HepG2 (cell line): ENCODE measurements at regions not wholly inside any gene's neighbourhood (a gene's known extent, or its start where the extent isn't known, plus 50 kb on each side); places are given as distances from the start of the nearest gene placed in this dataset.

ENCODE experiments used
- ATAC-seq: fragments of 200-7000 bp; cut with Tn5 transposase; 3 replicates; pipeline ENCODE4 v1.9.1; 2020; ENCODE audit warnings: mild to moderate bottlenecking, moderate library complexity
- BruUV-seq: library from RNA; stranded (reverse); fragments of 400-500 nt; replicated peaks from 2 replicates; lab custom pipeline; 2021; lab: Mats Ljungman, UMichigan
- CTCF ChIA-PET: fragments of 300-600 bp; formaldehyde crosslinking; extraction: SDS; loops from one replicate; lab custom pipeline; 2021; ENCODE audit warnings: low total read pairs, inconsistent platforms, low intra/inter-chr PET ratio; lab: Yijun Ruan, JAX
- POLR2A ChIA-PET: fragments of 350-600 bp; sonication (Branson Sonifier 250); formaldehyde crosslinking; loops from one replicate; lab custom pipeline; 2020; ENCODE audit warnings: antibody characterized with exemption, inconsistent platforms; lab: Yijun Ruan, JAX
- DNase-seq: peaks from one replicate; pipeline ENCODE4 v3.0.0-alpha.2; 2015; ENCODE audit warnings: low spot score
- FAIRE-seq: peaks from 3 replicates; lab custom pipeline; 2011; peaks lifted over from hg19 to GRCh38; lab: Jason Lieb, UNC
- H2AFZ ChIP-seq: one replicate; pipeline ENCODE4 v1.6.1; 2011; ENCODE audit warnings: low read length, inconsistent platforms
- H3K27ac ChIP-seq: fragments of 300-600 bp; 3 replicates; pipeline ENCODE4 v1.8.0; 2011; ENCODE audit warnings: mixed run types, mild to moderate bottlenecking, mixed read lengths, low read length, inconsistent platforms; ENCODE audit not compliant: insufficient read depth; ENCODE audit errors: extremely low read length
- H3K27me3 ChIP-seq, 2 experiments: fragments of 200-600 bp in 1 of 2; 2 replicates in 1 of 2; 3 replicates in 1 of 2; pipeline versions ENCODE4 v1.6.0 to v1.8.0; 2011; ENCODE audit warnings: low read length in 2 of 2, mild to moderate bottlenecking in 2 of 2, moderate library complexity in 2 of 2, inconsistent platforms in 1 of 2; ENCODE audit not compliant: insufficient read depth in 2 of 2, control insufficient read depth in 1 of 2
- H3K36me3 ChIP-seq, 2 experiments: fragments of 200-600 bp in 1 of 2; replicated peaks in 1 of 2; 2 replicates in 1 of 2; 3 replicates in 1 of 2; pipeline versions ENCODE4 v1.5.1 to v1.8.0; 2011; ENCODE audit warnings: low read length in 2 of 2, inconsistent platforms in 1 of 2; ENCODE audit not compliant: insufficient read depth in 2 of 2, control insufficient read depth in 1 of 2
- H3K4me1 ChIP-seq: 2 replicates; pipeline ENCODE4 v1.5.1; 2012; ENCODE audit warnings: low read length, inconsistent platforms; ENCODE audit not compliant: insufficient read depth
- H3K4me2 ChIP-seq: 2 replicates; pipeline ENCODE4 v1.6.0; 2011; ENCODE audit warnings: low read depth, low read length, inconsistent platforms
- H3K4me3 ChIP-seq, 3 experiments: fragments of 200-600 bp in 1 of 3; sonication (generic), shearing (Covaris generic) in 1 of 3; replicated peaks in 1 of 3; 2 replicates each; pipeline ENCODE4 v1.5.1; 2011 to 2016; ENCODE audit warnings: low read length in 3 of 3, inconsistent platforms in 2 of 3, low read depth in 2 of 3, mild to moderate bottlenecking in 2 of 3, control low read depth in 1 of 3, mixed read lengths in 1 of 3; ENCODE audit not compliant: insufficient read depth in 1 of 3
- H3K79me2 ChIP-seq: one replicate; pipeline ENCODE4 v1.6.1; 2011; ENCODE audit warnings: low read length, inconsistent platforms; ENCODE audit not compliant: insufficient read depth
- H3K9ac ChIP-seq: 2 replicates; pipeline ENCODE4 v1.6.0; 2011; ENCODE audit warnings: mild to moderate bottlenecking, low read depth, low read length, inconsistent platforms; ENCODE audit not compliant: insufficient read depth
- H3K9me3 ChIP-seq: 2 replicates; pipeline ENCODE4 v1.5.1; 2012; ENCODE audit warnings: mild to moderate bottlenecking, low read length
- H4K20me1 ChIP-seq: 2 replicates; pipeline ENCODE4 v1.6.0; 2011; ENCODE audit warnings: inconsistent platforms, mild to moderate bottlenecking, low read length, moderate library complexity; ENCODE audit not compliant: insufficient read depth
- GATAD2A ChIP-seq: IDR thresholded peaks from 2 replicates; pipeline ENCODE4 v1.6.1; 2016
- GLI4 ChIP-seq: sonication (generic); formaldehyde crosslinking; IDR thresholded peaks from 2 replicates; pipeline ENCODE4 v1.5.1; 2020; ENCODE audit warnings: missing genetic modification reagents, mild to moderate bottlenecking, moderate library complexity, borderline replicate concordance
- HHEX ChIP-seq: IDR thresholded peaks from 2 replicates; pipeline ENCODE4 v1.6.1; 2016; ENCODE audit warnings: control low read depth
- MTF2 ChIP-seq: sonication (generic); formaldehyde crosslinking; IDR thresholded peaks from 2 replicates; pipeline ENCODE4 v1.5.0; 2020; ENCODE audit warnings: missing genetic modification reagents, borderline replicate concordance
- SMARCE1 ChIP-seq: fragments of 450-650 bp; IDR thresholded peaks from 2 replicates; pipeline ENCODE4 v1.6.1; 2017; ENCODE audit warnings: borderline replicate concordance
- TBX3 ChIP-seq: fragments of 450-650 bp; IDR thresholded peaks from 2 replicates; pipeline ENCODE4 v1.6.1; 2017; ENCODE audit warnings: antibody characterized with exemption, mild to moderate bottlenecking, inconsistent platforms, borderline replicate concordance
- TGIF2 ChIP-seq: IDR thresholded peaks from 2 replicates; pipeline ENCODE4 v1.6.1; 2016; ENCODE audit warnings: control low read depth, missing compliant biosample characterization
- ZBTB21 ChIP-seq: sonication (generic); formaldehyde crosslinking; IDR thresholded peaks from 2 replicates; pipeline ENCODE4 v1.4.0; 2020; ENCODE audit warnings: missing genetic modification reagents
- ZFP82 ChIP-seq: sonication (generic); formaldehyde crosslinking; IDR thresholded peaks from 2 replicates; pipeline ENCODE4 v1.5.1; 2020; ENCODE audit warnings: mild to moderate bottlenecking, missing genetic modification reagents, borderline replicate concordance
- ZMAT3 ChIP-seq: sonication (generic); formaldehyde crosslinking; conservative IDR thresholded peaks from 2 replicates; pipeline ENCODE4 v1.7.0; 2021; ENCODE audit warnings: missing genetic modification reagents
- ZNF431 ChIP-seq: sonication (generic); formaldehyde crosslinking; IDR thresholded peaks from 2 replicates; pipeline ENCODE4 v1.9.0; 2022; ENCODE audit warnings: missing genetic modification reagents, low read depth, mild to moderate bottlenecking, borderline replicate concordance
- ZNF660 ChIP-seq: sonication (generic); formaldehyde crosslinking; IDR thresholded peaks from 2 replicates; pipeline ENCODE4 v1.5.1; 2020; ENCODE audit warnings: mild to moderate bottlenecking, low read depth, missing genetic modification reagents, borderline replicate concordance
- ZNF747 ChIP-seq: sonication (generic); formaldehyde crosslinking; IDR thresholded peaks from 2 replicates; pipeline ENCODE4 v1.8.1; 2023; ENCODE audit warnings: missing genetic modification reagents, mild to moderate bottlenecking, borderline replicate concordance
- ZNF761 ChIP-seq: sonication (generic); formaldehyde crosslinking; conservative IDR thresholded peaks from 2 replicates; pipeline ENCODE4 v1.4.0; 2020; ENCODE audit warnings: mild to moderate bottlenecking, missing genetic modification reagents
- WGBS: methylation state at CpG from one replicate; pipeline ENCODE4 v1.1.6; 2017; ENCODE audit warnings: low lambda C conversion rate; 5-methylcytosine and 5-hydroxymethylcytosine counted together
- in situ Hi-C: cut with HindIII; loops from 2 replicates; pipeline ENCODE4 v1.10.0; 2017; ENCODE audit warnings: low pct_unique_long_range_greater_than_20kb; ENCODE audit not compliant: extremely low pct_ligation_motif_present
- intact Hi-C: fragments of 100-400 bp; cut with micrococcal nuclease; formaldehyde crosslinking; loops from one replicate; pipeline ENCODE4 v1.10.0; 2022; ENCODE audit not compliant: unreplicated experiment
- TF ChIP-seq, protein P1 (sequence below): sonication (generic); formaldehyde crosslinking; IDR thresholded peaks from 2 replicates; pipeline ENCODE4 v1.4.0; 2020; ENCODE audit warnings: missing genetic modification reagents
- TF ChIP-seq, protein P2 (sequence below): sonication (generic); formaldehyde crosslinking; IDR thresholded peaks from 2 replicates; pipeline ENCODE4 v1.9.0; 2021; ENCODE audit warnings: missing genetic modification reagents, borderline replicate concordance
- TF ChIP-seq, protein P3 (sequence below): IDR thresholded peaks from 2 replicates; pipeline ENCODE4 v1.6.1; 2016

DNA sequence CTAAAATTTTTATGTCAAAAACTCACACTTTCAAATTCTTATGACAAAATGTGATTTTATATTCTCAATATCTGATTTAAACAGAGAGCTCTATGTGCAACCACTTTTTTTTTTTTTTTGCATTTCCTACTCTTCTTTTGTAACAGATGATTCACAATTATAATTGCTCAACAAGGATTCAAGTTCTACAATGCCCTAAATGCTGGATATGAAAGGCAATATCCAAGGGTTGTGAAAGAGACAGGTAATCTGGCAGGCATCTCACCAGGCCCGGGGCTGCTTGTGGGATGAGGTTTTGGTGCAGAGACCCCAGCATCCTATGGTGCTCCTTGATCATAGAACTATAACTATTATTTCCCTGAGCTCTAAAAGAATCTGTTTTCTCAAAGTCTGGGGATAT is 363.6 kb upstream of the NBEA start:
- intact Hi-C loops (no loop called here), in situ Hi-C loops (no loop called here)
- H3K27ac ChIP-seq, result no peak overlapping the region
- no TSS peak for BruUV-seq
- no peaks in the 10 kb centered on the region for H3K79me2 ChIP-seq
- POLR2A ChIA-PET, result no interaction called here
- FAIRE-seq (no peak), ATAC-seq (no peak), DNase-seq (no peak)
- no peak overlapping the region for H3K9ac ChIP-seq
- H3K4me3 ChIP-seq, result no peak overlapping the region
- no peak for TF ChIP-seq TBX3
- no peak for TF ChIP-seq ZNF431 (CRISPR knock-in tag)
- TF ChIP-seq HHEX (CRISPR knock-in tag), result no peak
- no peak for TF ChIP-seq ZBTB21 (CRISPR knock-in tag)
- TF ChIP-seq, protein P1, sequence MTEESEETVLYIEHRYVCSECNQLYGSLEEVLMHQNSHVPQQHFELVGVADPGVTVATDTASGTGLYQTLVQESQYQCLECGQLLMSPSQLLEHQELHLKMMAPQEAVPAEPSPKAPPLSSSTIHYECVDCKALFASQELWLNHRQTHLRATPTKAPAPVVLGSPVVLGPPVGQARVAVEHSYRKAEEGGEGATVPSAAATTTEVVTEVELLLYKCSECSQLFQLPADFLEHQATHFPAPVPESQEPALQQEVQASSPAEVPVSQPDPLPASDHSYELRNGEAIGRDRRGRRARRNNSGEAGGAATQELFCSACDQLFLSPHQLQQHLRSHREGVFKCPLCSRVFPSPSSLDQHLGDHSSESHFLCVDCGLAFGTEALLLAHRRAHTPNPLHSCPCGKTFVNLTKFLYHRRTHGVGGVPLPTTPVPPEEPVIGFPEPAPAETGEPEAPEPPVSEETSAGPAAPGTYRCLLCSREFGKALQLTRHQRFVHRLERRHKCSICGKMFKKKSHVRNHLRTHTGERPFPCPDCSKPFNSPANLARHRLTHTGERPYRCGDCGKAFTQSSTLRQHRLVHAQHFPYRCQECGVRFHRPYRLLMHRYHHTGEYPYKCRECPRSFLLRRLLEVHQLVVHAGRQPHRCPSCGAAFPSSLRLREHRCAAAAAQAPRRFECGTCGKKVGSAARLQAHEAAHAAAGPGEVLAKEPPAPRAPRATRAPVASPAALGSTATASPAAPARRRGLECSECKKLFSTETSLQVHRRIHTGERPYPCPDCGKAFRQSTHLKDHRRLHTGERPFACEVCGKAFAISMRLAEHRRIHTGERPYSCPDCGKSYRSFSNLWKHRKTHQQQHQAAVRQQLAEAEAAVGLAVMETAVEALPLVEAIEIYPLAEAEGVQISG (CRISPR knock-in tag), result no peak
- no peak for TF ChIP-seq ZFP82
- TF ChIP-seq ZNF660 (CRISPR knock-in tag), result no peak
- TF ChIP-seq, protein P2, sequence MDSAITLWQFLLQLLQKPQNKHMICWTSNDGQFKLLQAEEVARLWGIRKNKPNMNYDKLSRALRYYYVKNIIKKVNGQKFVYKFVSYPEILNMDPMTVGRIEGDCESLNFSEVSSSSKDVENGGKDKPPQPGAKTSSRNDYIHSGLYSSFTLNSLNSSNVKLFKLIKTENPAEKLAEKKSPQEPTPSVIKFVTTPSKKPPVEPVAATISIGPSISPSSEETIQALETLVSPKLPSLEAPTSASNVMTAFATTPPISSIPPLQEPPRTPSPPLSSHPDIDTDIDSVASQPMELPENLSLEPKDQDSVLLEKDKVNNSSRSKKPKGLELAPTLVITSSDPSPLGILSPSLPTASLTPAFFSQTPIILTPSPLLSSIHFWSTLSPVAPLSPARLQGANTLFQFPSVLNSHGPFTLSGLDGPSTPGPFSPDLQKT (CRISPR knock-in tag), result no peak
- TF ChIP-seq TGIF2 (CRISPR knock-in tag), result no peak
- no peak for TF ChIP-seq ZNF761 (CRISPR knock-in tag)
- no peak for TF ChIP-seq ZMAT3 (CRISPR knock-in tag)
- no peak for TF ChIP-seq MTF2 (CRISPR knock-in tag)
- TF ChIP-seq ZNF747, result no peak
- TF ChIP-seq GLI4 (CRISPR knock-in tag), result no peak
- TF ChIP-seq SMARCE1, result no peak
- TF ChIP-seq GATAD2A (CRISPR knock-in tag), result no peak
- TF ChIP-seq, protein P3, sequence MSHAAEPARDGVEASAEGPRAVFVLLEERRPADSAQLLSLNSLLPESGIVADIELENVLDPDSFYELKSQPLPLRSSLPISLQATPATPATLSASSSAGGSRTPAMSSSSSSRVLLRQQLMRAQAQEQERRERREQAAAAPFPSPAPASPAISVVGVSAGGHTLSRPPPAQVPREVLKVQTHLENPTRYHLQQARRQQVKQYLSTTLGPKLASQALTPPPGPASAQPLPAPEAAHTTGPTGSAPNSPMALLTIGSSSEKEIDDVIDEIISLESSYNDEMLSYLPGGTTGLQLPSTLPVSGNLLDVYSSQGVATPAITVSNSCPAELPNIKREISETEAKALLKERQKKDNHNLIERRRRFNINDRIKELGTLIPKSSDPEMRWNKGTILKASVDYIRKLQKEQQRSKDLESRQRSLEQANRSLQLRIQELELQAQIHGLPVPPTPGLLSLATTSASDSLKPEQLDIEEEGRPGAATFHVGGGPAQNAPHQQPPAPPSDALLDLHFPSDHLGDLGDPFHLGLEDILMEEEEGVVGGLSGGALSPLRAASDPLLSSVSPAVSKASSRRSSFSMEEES (CRISPR knock-in tag), result no peak
- 6% methylated on average over 1 of the region's 1 CpG for WGBS
- no peak overlapping the region for H2AFZ ChIP-seq
- H3K27me3 ChIP-seq, result peaks cover 0 to 2% of the 10 kb centered on the region in 2 experiments; a peak in 1 of 5 replicates
- H3K4me1 ChIP-seq, result no peaks in the 10 kb centered on the region
- no peaks in the 10 kb centered on the region for H4K20me1 ChIP-seq
- no peaks in the 10 kb centered on the region for H3K9me3 ChIP-seq
- no peaks in the 10 kb centered on the region for H3K36me3 ChIP-seq
- H3K4me2 ChIP-seq, result no peak overlapping the region
- CTCF ChIA-PET, result no interaction called here
